Lung (tissue), 11 donors: ENCODE measurements at regions not wholly inside any gene's neighbourhood (a gene's known extent, or its start where the extent isn't known, plus 50 kb on each side); places are given as distances from the start of the nearest gene placed in this dataset.
"Not testable (repeated sequence)": the region's sequence is repeated elsewhere in the genome, so short reads cannot be mapped to it uniquely, and the experiment has no call there.

ENCODE experiments used
- ATAC-seq: fragments of 200-7000 bp; cut with Tn5 transposase; one replicate; pipeline ENCODE4 v1.9.1; 2020; ENCODE audit warnings: moderate number of reproducible peaks; ENCODE audit not compliant: insufficient read depth, low FRiP score
- DNase-seq, 3 donors: peaks; one replicate each; pipeline ENCODE4 v3.0.0-alpha.2; 2013 to 2017
- H3K27ac ChIP-seq, 2 donors: one replicate each; pipeline ENCODE4 v1.5.1; 2013; ENCODE audit warnings: mild to moderate bottlenecking in 2 of 2, moderate library complexity in 2 of 2, control low read depth in 1 of 2, inconsistent platforms in 1 of 2, low read depth in 1 of 2, low read length in 1 of 2
- H3K27me3 ChIP-seq, 3 donors: one replicate each; pipeline ENCODE4 v1.5.1; 2013; ENCODE audit warnings: low read length in 2 of 3; ENCODE audit not compliant: control insufficient read depth in 3 of 3, insufficient read depth in 3 of 3
- H3K36me3 ChIP-seq, 4 donors: one replicate each; pipeline ENCODE4 v1.5.1; 2013; ENCODE audit warnings: low read length in 4 of 4, mild to moderate bottlenecking in 1 of 4, moderate library complexity in 1 of 4; ENCODE audit not compliant: control insufficient read depth in 4 of 4, insufficient read depth in 4 of 4
- H3K4me1 ChIP-seq, 5 donors: one replicate each; pipeline ENCODE4 v1.5.1; 2013; ENCODE audit warnings: low read length in 5 of 5, mild to moderate bottlenecking in 2 of 5, moderate library complexity in 1 of 5; ENCODE audit not compliant: control insufficient read depth in 5 of 5, insufficient read depth in 5 of 5
- H3K4me3 ChIP-seq: one replicate; pipeline ENCODE4 v1.5.1; 2013; ENCODE audit warnings: mild to moderate bottlenecking, control low read depth, moderate library complexity
- H3K9ac ChIP-seq, 2 donors: one replicate each; pipeline ENCODE4 v1.5.1; 2013; ENCODE audit warnings: low read length in 2 of 2, control low read depth in 1 of 2; ENCODE audit not compliant: insufficient read depth in 1 of 2
- H3K9me3 ChIP-seq, 4 donors: one replicate each; pipeline ENCODE4 v1.5.1; 2013; ENCODE audit warnings: low read length in 3 of 4, mild to moderate bottlenecking in 1 of 4, moderate library complexity in 1 of 4; ENCODE audit not compliant: control insufficient read depth in 4 of 4, insufficient read depth in 3 of 4
- CTCF ChIP-seq: IDR thresholded peaks from 2 replicates; pipeline ENCODE4 v1.5.1; 2012; ENCODE audit warnings: mild to moderate bottlenecking; ENCODE audit errors: control extremely low read depth, extremely low read depth
- WGBS, 2 donors: extraction: QIAGEN DNeasy Blood & Tissue Kit; methylation state at CpG; one replicate each; pipeline ENCODE4 v1.1.7; 2013; 5-methylcytosine and 5-hydroxymethylcytosine counted together
- donor health status: control.
- donor health status: control.
- donor health status: Bipolar disorder and iron deficiency.
- donor health status: healthy.
- donor health status: DM: yes; HTN: yes; CAD: no.

- ATAC-seq (no peak), DNase-seq (no peak)
- Histone ChIP-seq H3K4me3 (no peak overlapping the region), H3K27ac (no peak overlapping the region), H3K4me1 (peaks cover 0 to 5% (median 0%) of the 10 kb centered on the region in 5 donors), H3K27me3 (no peaks in the 10 kb centered on the region), H3K9ac (no peak overlapping the region), H3K36me3 (no peaks in the 10 kb centered on the region), H3K9me3 (no peaks in the 10 kb centered on the region)
- WGBS, 2 donors = 62 to 75% methylated on average over 1 of the region's 1 CpG
- TF ChIP-seq CTCF = no peak
Measured at GRCh38 chr1:170424346-170424745, 107.6 kb upstream of the GORAB start.

GRCh38 chr1:170426596-170426995 is 105.4 kb upstream of the GORAB start:
- Histone ChIP-seq H3K4me3 (no peak overlapping the region), H3K9me3 (no peaks in the 10 kb centered on the region), H3K9ac (no peak overlapping the region), H3K36me3 (no peaks in the 10 kb centered on the region), H3K4me1 (peaks cover 0 to 5% (median 0%) of the 10 kb centered on the region in 5 donors), H3K27ac (no peak overlapping the region), H3K27me3 (no peaks in the 10 kb centered on the region)
- 52 to 55% methylated on average over 5 of the region's 5 CpGs for WGBS, 2 donors
- no peak for DNase-seq
- no peak for TF ChIP-seq CTCF
- no peak for ATAC-seq

GRCh38 chr1:170427002-170427401 is 105.0 kb upstream of the GORAB start:
- not testable (repeated sequence) for H3K4me3 ChIP-seq, DNase-seq, H3K27ac ChIP-seq, H3K27me3 ChIP-seq, H3K36me3 ChIP-seq, H3K9ac ChIP-seq, H3K9me3 ChIP-seq, H3K4me1 ChIP-seq, ATAC-seq
- WGBS, 2 donors = 56 to 58% methylated on average over 1 of the region's 1 CpG

GRCh38 chr1:170436928-170437327 is 95.0 kb upstream of the GORAB start:
- Histone ChIP-seq H3K4me3 (no peak overlapping the region), H3K9ac (no peak overlapping the region), H3K36me3 (no peaks in the 10 kb centered on the region), H3K9me3 (no peaks in the 10 kb centered on the region), H3K27ac (no peak overlapping the region), H3K27me3 (no peaks in the 10 kb centered on the region), H3K4me1 (no peaks in the 10 kb centered on the region)
- DNase-seq (no peak), ATAC-seq (no peak)
- 46 to 53% methylated on average over 3 of the region's 3 CpGs for WGBS, 2 donors
- TF ChIP-seq CTCF = no peak
